RWPE1 (cell line): ENCODE measurements at regions not wholly inside any gene's neighbourhood (a gene's known extent, or its start where the extent isn't known, plus 50 kb on each side); places are given as distances from the start of the nearest gene placed in this dataset.

Experiments used
- CTCF ChIA-PET: fragments of 350-600 bp; sonication (Branson Sonifier 250); formaldehyde crosslinking; extraction: SDS; loops from one replicate; lab custom pipeline; 2021; lab: Yijun Ruan, JAX
- POLR2A ChIA-PET: fragments of 400-600 bp; formaldehyde crosslinking; extraction: SDS; loops from one replicate; lab custom pipeline; 2020; ENCODE audit warnings: antibody characterized with exemption; ENCODE audit not compliant: low non-redundant PET; lab: Yijun Ruan, JAX
- DNase-seq: peaks from one replicate; pipeline ENCODE4 v3.0.0; 2012; ENCODE audit warnings: low spot score
- H3K27ac ChIP-seq: fragments of 450-650 bp; 2 replicates; pipeline ENCODE4 v1.5.1; 2017
- CTCF ChIP-seq: fragments of 450-650 bp; conservative IDR thresholded peaks from 2 replicates; pipeline ENCODE4 v1.5.1; 2017; ENCODE audit warnings: low read depth, mild to moderate bottlenecking

GRCh38 chr20:21024420-21024819 lies 81.7 kb downstream of the LINC00237 start:
- ChIA-PET POLR2A (no interaction called here), CTCF (interaction anchor here (0.6 kb wide), 1 partner anchor 11 kb away, joined by 3 read pairs; no protein-coding TSS in a partner anchor)
- no peak for DNase-seq
- TF ChIP-seq CTCF: no peak
- no peak overlapping the region for H3K27ac ChIP-seq

DNA sequence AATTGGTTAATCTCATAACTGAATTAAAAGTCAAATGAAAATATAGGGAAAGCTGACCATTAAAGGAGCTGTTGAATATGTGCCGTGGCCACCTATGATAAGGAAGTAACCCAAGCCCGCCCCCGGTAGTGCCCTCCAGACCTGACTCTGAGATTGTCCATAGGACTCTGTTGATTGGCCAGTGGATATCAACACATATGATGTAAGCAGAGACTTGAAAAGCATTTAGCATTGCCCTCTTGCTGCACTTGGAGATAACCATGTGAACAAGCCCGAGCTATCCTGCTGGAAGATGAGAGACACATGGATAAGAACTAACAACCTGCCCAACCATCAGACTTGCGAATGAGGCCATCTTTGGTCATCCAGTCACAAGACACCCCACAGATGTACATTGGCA lies 83.2 kb downstream of the LINC00237 start:
- CTCF ChIA-PET: no interaction called here
- H3K27ac ChIP-seq: no peak overlapping the region
- DNase-seq: no peak

DNA sequence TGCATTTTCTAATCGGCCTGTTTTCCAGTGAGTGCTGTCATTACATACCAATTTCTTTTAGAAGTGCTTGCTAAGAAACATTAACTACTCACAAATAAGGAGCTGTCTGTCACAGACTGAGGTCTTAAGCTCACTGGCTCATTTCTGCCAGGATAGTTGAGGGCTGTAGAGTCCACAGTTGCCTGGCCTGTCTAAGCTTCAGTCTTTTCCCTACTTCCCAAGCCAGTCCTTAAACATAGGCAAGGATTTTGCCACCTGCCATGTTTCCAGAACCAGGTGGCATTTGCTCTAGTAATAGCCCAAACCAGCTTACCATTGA lies 84.7 kb downstream of the LINC00237 start:
- no peak overlapping the region for H3K27ac ChIP-seq
- ChIA-PET POLR2A (no interaction called here), CTCF (no interaction called here)
- no peak for TF ChIP-seq CTCF
- DNase-seq: no peak

More for the DNA sequence above, 83.2 kb downstream of the LINC00237 start:
- no peak for TF ChIP-seq CTCF
- POLR2A ChIA-PET: no interaction called here

- no peak overlapping the region for H3K27ac ChIP-seq
- no peak for DNase-seq
- ChIA-PET POLR2A (no interaction called here), CTCF (no interaction called here)
- no peak for TF ChIP-seq CTCF
These were observed 85.3 kb downstream of the LINC00237 start for GRCh38 chr20:21020659-21021471.

DNA sequence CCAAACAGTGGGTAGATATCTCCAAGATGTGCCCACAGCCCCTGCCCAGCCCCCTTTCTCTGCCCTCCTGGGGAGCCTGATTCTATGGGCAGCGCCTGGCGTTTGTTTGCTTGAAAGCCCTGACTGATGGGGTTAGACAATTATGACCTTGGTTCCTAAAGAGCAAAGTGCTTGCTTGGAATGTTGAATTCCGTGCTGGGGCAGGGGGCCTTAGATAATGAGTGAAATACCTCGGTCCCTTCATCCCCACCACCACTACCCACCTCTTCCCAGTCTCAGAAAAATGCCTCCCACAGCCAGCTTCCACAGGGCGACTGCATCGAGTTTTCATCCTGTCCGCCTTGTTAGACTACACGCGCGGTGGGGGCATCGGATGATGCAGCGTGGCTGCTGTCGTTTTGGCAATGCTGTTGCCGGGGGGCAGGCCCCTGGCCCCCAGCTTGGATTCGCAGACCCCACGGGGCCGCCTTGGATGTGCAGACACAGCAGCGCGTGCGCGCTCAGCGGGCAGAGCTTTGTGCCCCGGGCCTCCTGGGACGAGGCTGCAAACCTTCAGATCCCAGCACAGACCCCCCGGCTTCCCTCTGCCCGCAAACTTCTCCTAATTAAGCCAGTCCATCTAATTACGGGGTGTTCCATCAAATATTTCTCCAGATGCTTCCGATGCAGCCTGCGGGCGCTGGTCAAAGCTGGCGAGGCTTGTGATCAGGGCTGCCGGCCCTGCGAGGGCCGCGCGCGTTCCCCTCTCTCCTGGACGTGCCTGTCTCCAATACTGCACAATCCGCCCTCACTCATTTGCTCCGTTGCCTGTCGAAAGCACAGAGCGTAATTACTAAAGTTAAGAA lies 86.1 kb downstream of the LINC00237 start:
- ChIA-PET CTCF (interaction anchor here (0.7 kb wide), 1 partner anchor 489 kb away, joined by 3 read pairs; no protein-coding TSS in a partner anchor), POLR2A (no interaction called here)
- no peak for TF ChIP-seq CTCF
- no peak for DNase-seq
- no peak overlapping the region for H3K27ac ChIP-seq

- TF ChIP-seq CTCF: no peak
- no peak for DNase-seq
- H3K27ac ChIP-seq: no peak overlapping the region
- CTCF ChIA-PET: no interaction called here
- POLR2A ChIA-PET: no interaction called here
These were observed 86.7 kb downstream of the LINC00237 start for GRCh38 chr20:21019468-21019813.
